H9 (cell line): ENCODE measurements at regions not wholly inside any gene's neighbourhood (a gene's known extent, or its start where the extent isn't known, plus 50 kb on each side); places are given as distances from the start of the nearest gene placed in this dataset.

Source experiments
- DNase-seq: peaks from one replicate; pipeline ENCODE4 v3.0.0-alpha.2; 2017
- H2AFZ ChIP-seq: one replicate; pipeline ENCODE4 v1.6.1; 2013; ENCODE audit warnings: mild to moderate bottlenecking, low read length, control low read depth, moderate library complexity
- H2AK5ac ChIP-seq: 2 replicates; pipeline ENCODE4 v1.6.1; 2013; ENCODE audit warnings: low read length, control low read depth, mixed read lengths; ENCODE audit not compliant: insufficient read length
- H2BK120ac ChIP-seq: one replicate; pipeline ENCODE4 v1.6.1; 2013; ENCODE audit warnings: low read depth, mild to moderate bottlenecking, low read length, control low read depth, inconsistent platforms; ENCODE audit not compliant: poor library complexity, severe bottlenecking
- H2BK12ac ChIP-seq: 2 replicates; pipeline ENCODE4 v1.6.1; 2013; ENCODE audit warnings: low read length, control low read depth, mixed read lengths, low read depth; ENCODE audit not compliant: insufficient read length
- H2BK15ac ChIP-seq: 2 replicates; pipeline ENCODE4 v1.6.1; 2013; ENCODE audit warnings: low read depth, low read length, control low read depth
- H2BK20ac ChIP-seq: one replicate; pipeline ENCODE4 v1.6.1; 2013; ENCODE audit warnings: low read depth, mild to moderate bottlenecking, low read length, control low read depth, inconsistent platforms; ENCODE audit not compliant: poor library complexity, severe bottlenecking
- H2BK5ac ChIP-seq: 2 replicates; pipeline ENCODE4 v1.6.1; 2013; ENCODE audit warnings: low read length, control low read depth, mixed read lengths; ENCODE audit not compliant: insufficient read length
- H3K14ac ChIP-seq: 2 replicates; pipeline ENCODE4 v1.6.1; 2013; ENCODE audit warnings: low read length, control low read depth; ENCODE audit not compliant: insufficient read depth
- H3K18ac ChIP-seq: 2 replicates; pipeline ENCODE4 v1.6.1; 2013; ENCODE audit warnings: low read depth, mild to moderate bottlenecking, mixed read lengths, low read length, control low read depth; ENCODE audit not compliant: insufficient read length
- H3K23ac ChIP-seq: 2 replicates; pipeline ENCODE4 v1.6.1; 2013; ENCODE audit warnings: low read length, control low read depth, mixed read lengths, low read depth; ENCODE audit not compliant: insufficient read length
- H3K23me2 ChIP-seq: 2 replicates; pipeline ENCODE4 v1.6.1; 2013; ENCODE audit warnings: low read depth, mild to moderate bottlenecking, mixed read lengths, low read length, control low read depth; ENCODE audit not compliant: insufficient read length, poor library complexity, severe bottlenecking
- H3K27ac ChIP-seq: 2 replicates; pipeline ENCODE4 v1.5.1; 2013; ENCODE audit warnings: low read length, control low read depth, mixed read lengths, low read depth; ENCODE audit not compliant: insufficient read length
- H3K27me3 ChIP-seq: 2 replicates; pipeline ENCODE4 v1.6.1; 2013; ENCODE audit warnings: low read length, control low read depth, inconsistent platforms; ENCODE audit not compliant: insufficient read depth
- H3K4ac ChIP-seq: 2 replicates; pipeline ENCODE4 v1.6.1; 2013; ENCODE audit warnings: low read depth, mild to moderate bottlenecking, control low read depth, inconsistent platforms, low read length, moderate library complexity
- H3K4me1 ChIP-seq: 2 replicates; pipeline ENCODE4 v1.6.1; 2013; ENCODE audit warnings: low read length, control low read depth, inconsistent platforms; ENCODE audit not compliant: insufficient read depth
- H3K4me2 ChIP-seq: 2 replicates; pipeline ENCODE4 v1.6.1; 2013; ENCODE audit warnings: low read length, control low read depth, mixed read lengths; ENCODE audit not compliant: insufficient read length, insufficient read depth
- H3K56ac ChIP-seq: 2 replicates; pipeline ENCODE4 v1.6.1; 2013; ENCODE audit warnings: low read depth, mild to moderate bottlenecking, mixed read lengths, low read length, control low read depth; ENCODE audit not compliant: insufficient read length
- H3K79me1 ChIP-seq: 2 replicates; pipeline ENCODE4 v1.6.1; 2013; ENCODE audit warnings: low read depth, mild to moderate bottlenecking, moderate library complexity, low read length, control low read depth, inconsistent platforms; ENCODE audit not compliant: insufficient read depth, poor library complexity, severe bottlenecking
- H3K79me2 ChIP-seq: 2 replicates; pipeline ENCODE4 v1.6.1; 2013; ENCODE audit warnings: low read length, control low read depth, inconsistent platforms; ENCODE audit not compliant: insufficient read depth
- H3K9ac ChIP-seq: 2 replicates; pipeline ENCODE4 v1.6.1; 2013; ENCODE audit warnings: low read length, control low read depth, mixed read lengths; ENCODE audit not compliant: insufficient read length; ENCODE audit errors: extremely low read depth
- H3K9me3 ChIP-seq: one replicate; pipeline ENCODE4 v1.6.1; 2013; ENCODE audit warnings: low read depth, low read length, inconsistent platforms; ENCODE audit not compliant: control insufficient read depth
- H3T11ph ChIP-seq: one replicate; pipeline ENCODE4 v1.6.1; 2013; ENCODE audit warnings: mild to moderate bottlenecking, low read length, control low read depth, inconsistent platforms
- H4K20me1 ChIP-seq: one replicate; pipeline ENCODE4 v1.6.1; 2013; ENCODE audit not compliant: control insufficient read depth, insufficient read length, insufficient read depth
- H4K5ac ChIP-seq: 2 replicates; pipeline ENCODE4 v1.6.1; 2013; ENCODE audit warnings: low read depth, mild to moderate bottlenecking, mixed read lengths, low read length, control low read depth; ENCODE audit not compliant: insufficient read length
- H4K8ac ChIP-seq: replicated peaks from 2 replicates; pipeline ENCODE4 v1.6.1; 2013; ENCODE audit warnings: low read length, control low read depth, mixed read lengths, low read depth; ENCODE audit not compliant: insufficient read length
- H4K91ac ChIP-seq: 2 replicates; pipeline ENCODE4 v1.6.1; 2013; ENCODE audit warnings: low read depth, mild to moderate bottlenecking, moderate library complexity, mixed read lengths, low read length, control low read depth; ENCODE audit not compliant: insufficient read length
- H3K27ac Mint-ChIP-seq, 3 experiments: 2 replicates in 2 of 3; 3 replicates in 1 of 3; pipeline ENCODE4 v1.8.0; 2020 to 2021; ENCODE audit warnings: mixed read lengths in 3 of 3, mild to moderate bottlenecking in 1 of 3, moderate library complexity in 1 of 3
- H3K27me3 Mint-ChIP-seq: 2 replicates; pipeline ENCODE4 v1.8.0; 2021; ENCODE audit warnings: low read depth, mild to moderate bottlenecking, moderate library complexity, mixed read lengths
- H3K36me3 Mint-ChIP-seq, 3 experiments: 2 replicates in 2 of 3; 3 replicates in 1 of 3; pipeline ENCODE4 v1.8.0; 2020 to 2021; ENCODE audit warnings: low read depth in 3 of 3, mixed read lengths in 3 of 3; ENCODE audit not compliant: insufficient read depth in 1 of 3
- H3K4me1 Mint-ChIP-seq, 2 experiments: 2 replicates each; pipeline ENCODE4 v1.8.0; 2020; ENCODE audit warnings: mixed read lengths in 2 of 2
- H3K4me3 Mint-ChIP-seq, 2 experiments: 2 replicates in 1 of 2; 3 replicates in 1 of 2; pipeline ENCODE4 v1.8.0; 2020 to 2021; ENCODE audit warnings: mild to moderate bottlenecking in 2 of 2, mixed read lengths in 2 of 2, moderate library complexity in 1 of 2
- H3K9me3 Mint-ChIP-seq, 2 experiments: 2 replicates in 1 of 2; 3 replicates in 1 of 2; pipeline ENCODE4 v1.8.0; 2020; ENCODE audit warnings: mild to moderate bottlenecking in 2 of 2, mixed read lengths in 2 of 2, moderate library complexity in 1 of 2
- WGBS: extraction: QIAGEN DNeasy Blood & Tissue Kit; methylation state at CpG from one replicate; pipeline ENCODE4 v1.1.7; 2013; ENCODE audit warnings: missing lambda C conversion rate, low lambda C conversion rate, mixed read lengths; ENCODE audit not compliant: insufficient read length; ENCODE audit errors: extremely low coverage; 5-methylcytosine and 5-hydroxymethylcytosine counted together
- TF ChIP-seq, protein P1 (sequence below): fragments of 200-600 bp; sonication (generic); conservative IDR thresholded peaks from 3 replicates; pipeline ENCODE4 v1.8.0; 2021; ENCODE audit warnings: antibody characterized with exemption, mild to moderate bottlenecking

GRCh38 chr7:132687016-132687415 is 110.7 kb upstream of the PLXNA4 start:
- Histone ChIP-seq H2BK12ac (no peak overlapping the region), H4K5ac (no peak overlapping the region), H3K27ac (no peak overlapping the region), H3K23me2 (no peaks in the 10 kb centered on the region), H3K79me2 (no peaks in the 10 kb centered on the region), H4K8ac (no peak overlapping the region), H3K23ac (no peak overlapping the region), H3K79me1 (no peaks in the 10 kb centered on the region), H3K14ac (no peak overlapping the region), H3K9me3 (peaks cover 5% of the 10 kb centered on the region), H3K9ac (no peak overlapping the region), H3K18ac (no peak overlapping the region), H2AFZ (no peak overlapping the region), H3K27me3 (no peaks in the 10 kb centered on the region), H2AK5ac (no peak overlapping the region), H3K56ac (no peak overlapping the region), H2BK5ac (no peak overlapping the region), H3K4ac (no peak overlapping the region), H2BK120ac (no peak overlapping the region), H2BK20ac (no peak overlapping the region), H4K20me1 (no peaks in the 10 kb centered on the region), H3T11ph (no peak overlapping the region), H3K4me1 (0 out of 2 replicates have a peak, but pooled peaks cover 2% of the 10 kb centered on the region), H3K4me2 (no peak overlapping the region), H4K91ac (no peak overlapping the region), H2BK15ac (no peak overlapping the region)
- Mint-ChIP-seq H3K27ac (0 out of 7 replicates have a peak overlapping the region, but pooled peaks of 1 of the 3 experiments have one; percentile 1), H3K36me3 (peaks cover 7 to 14% (median 11%) of the 10 kb centered on the region in 3 experiments), H3K9me3 (peaks cover 7 to 17% of the 10 kb centered on the region in 2 experiments), H3K27me3 (peaks cover 6% of the 10 kb centered on the region; the same call in 1 of the 2 replicates), H3K4me1 (peaks cover 22 to 31% of the 10 kb centered on the region in 2 experiments), H3K4me3 (no peak overlapping the region)
- TF ChIP-seq, protein P1, sequence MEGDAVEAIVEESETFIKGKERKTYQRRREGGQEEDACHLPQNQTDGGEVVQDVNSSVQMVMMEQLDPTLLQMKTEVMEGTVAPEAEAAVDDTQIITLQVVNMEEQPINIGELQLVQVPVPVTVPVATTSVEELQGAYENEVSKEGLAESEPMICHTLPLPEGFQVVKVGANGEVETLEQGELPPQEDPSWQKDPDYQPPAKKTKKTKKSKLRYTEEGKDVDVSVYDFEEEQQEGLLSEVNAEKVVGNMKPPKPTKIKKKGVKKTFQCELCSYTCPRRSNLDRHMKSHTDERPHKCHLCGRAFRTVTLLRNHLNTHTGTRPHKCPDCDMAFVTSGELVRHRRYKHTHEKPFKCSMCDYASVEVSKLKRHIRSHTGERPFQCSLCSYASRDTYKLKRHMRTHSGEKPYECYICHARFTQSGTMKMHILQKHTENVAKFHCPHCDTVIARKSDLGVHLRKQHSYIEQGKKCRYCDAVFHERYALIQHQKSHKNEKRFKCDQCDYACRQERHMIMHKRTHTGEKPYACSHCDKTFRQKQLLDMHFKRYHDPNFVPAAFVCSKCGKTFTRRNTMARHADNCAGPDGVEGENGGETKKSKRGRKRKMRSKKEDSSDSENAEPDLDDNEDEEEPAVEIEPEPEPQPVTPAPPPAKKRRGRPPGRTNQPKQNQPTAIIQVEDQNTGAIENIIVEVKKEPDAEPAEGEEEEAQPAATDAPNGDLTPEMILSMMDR: no peak
- WGBS: no CpG with 5 or more reads among the region's 1 CpG
- DNase-seq: no peak
